Neuron (in vitro differentiated cells): ENCODE measurements at regions not wholly inside any gene's neighbourhood (a gene's known extent, or its start where the extent isn't known, plus 50 kb on each side); places are given as distances from the start of the nearest gene placed in this dataset.
A peak's percentile ranks its signal among the peaks of the same experiment; 100 is the strongest.

Source experiments
- H2AFZ ChIP-seq: one replicate; pipeline ENCODE4 v1.6.1; 2013; ENCODE audit warnings: low read depth, mild to moderate bottlenecking, inconsistent platforms, low read length, moderate library complexity
- H3K27me3 ChIP-seq: one replicate; pipeline ENCODE4 v1.6.1; 2013; ENCODE audit warnings: low read length; ENCODE audit not compliant: insufficient read depth
- H3K36me3 ChIP-seq: one replicate; pipeline ENCODE4 v1.6.1; 2013; ENCODE audit warnings: low read length; ENCODE audit not compliant: insufficient read depth
- H3K4me1 ChIP-seq: one replicate; pipeline ENCODE4 v1.6.1; 2013; ENCODE audit warnings: low read length; ENCODE audit not compliant: insufficient read depth
- H3K4me3 ChIP-seq: 2 replicates; pipeline ENCODE4 v1.5.1; 2013; ENCODE audit warnings: mild to moderate bottlenecking, low read length, moderate library complexity
- H3K9me3 ChIP-seq: one replicate; pipeline ENCODE4 v1.6.1; 2013; ENCODE audit warnings: low read length

DNA sequence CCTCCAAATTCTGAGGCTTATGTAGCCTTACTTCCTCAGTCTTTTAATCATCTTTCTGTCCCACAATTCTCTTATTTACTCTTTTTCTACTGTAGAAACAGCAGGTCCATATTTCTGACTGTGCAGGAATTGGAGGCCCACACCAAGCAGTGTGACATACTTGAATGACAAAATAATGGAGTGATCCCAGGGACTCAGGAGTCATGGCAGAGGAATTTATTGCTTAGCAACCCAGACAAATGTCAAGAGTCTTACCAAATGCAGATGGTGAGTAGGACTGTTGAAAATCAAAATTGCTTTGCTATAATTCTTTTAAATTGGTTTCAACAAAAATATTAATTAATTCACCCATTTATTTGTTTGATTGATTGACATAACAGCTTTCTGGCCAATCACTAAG lies 59.9 kb downstream of the HTR1B start:
- no peaks in the 10 kb centered on the region for H3K27me3 ChIP-seq
- H3K4me1 ChIP-seq, result no peaks in the 10 kb centered on the region
- no peaks in the 10 kb centered on the region for H3K36me3 ChIP-seq
- no peak overlapping the region for H3K4me3 ChIP-seq
- H3K9me3 ChIP-seq, result no peaks in the 10 kb centered on the region
- H2AFZ ChIP-seq, result peak overlapping the region; percentile 73

DNA sequence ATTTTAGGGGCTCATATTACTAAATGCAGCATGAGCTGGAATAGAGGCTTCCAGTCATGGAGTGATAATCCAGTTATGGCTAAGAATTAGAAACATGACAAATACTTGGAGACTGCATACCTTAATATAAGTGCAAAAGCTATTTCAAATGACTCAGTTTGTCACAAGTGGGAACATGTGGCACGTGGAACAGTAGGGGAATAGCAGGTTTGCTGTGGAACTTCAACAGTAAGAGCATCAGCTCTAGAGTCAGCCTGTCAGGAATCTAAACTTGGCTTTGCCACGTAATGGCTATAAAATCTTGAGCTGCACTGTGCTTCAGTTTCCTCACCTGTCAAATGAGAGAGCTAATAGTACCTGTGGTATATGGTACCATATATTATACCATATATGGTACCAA lies 62.1 kb downstream of the HTR1B start:
- H3K9me3 ChIP-seq, result no peaks in the 10 kb centered on the region
- no peaks in the 10 kb centered on the region for H3K4me1 ChIP-seq
- no peak overlapping the region for H2AFZ ChIP-seq
- H3K36me3 ChIP-seq, result no peaks in the 10 kb centered on the region
- no peak overlapping the region for H3K4me3 ChIP-seq
- H3K27me3 ChIP-seq, result no peaks in the 10 kb centered on the region

DNA sequence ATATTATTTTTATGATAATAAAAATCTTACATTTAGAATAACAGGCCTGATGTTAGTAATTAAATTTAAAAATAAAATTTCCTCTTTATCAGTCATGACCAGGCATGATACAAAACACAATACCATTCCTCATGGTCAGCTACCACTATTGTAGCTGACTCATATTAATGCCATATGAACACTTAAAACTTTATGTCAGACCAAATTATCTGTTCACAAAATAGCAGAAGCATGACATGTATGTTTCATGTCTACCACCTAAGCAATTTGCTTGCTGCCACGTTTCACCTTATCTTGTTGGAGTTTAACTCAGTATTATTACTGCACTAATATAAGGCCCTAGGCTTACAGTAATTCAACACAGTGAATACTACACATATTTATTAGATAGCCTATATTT lies 65.7 kb downstream of the HTR1B start:
- no peaks in the 10 kb centered on the region for H3K36me3 ChIP-seq
- H3K9me3 ChIP-seq, result no peaks in the 10 kb centered on the region
- no peak overlapping the region for H2AFZ ChIP-seq
- no peaks in the 10 kb centered on the region for H3K27me3 ChIP-seq
- H3K4me3 ChIP-seq, result no peak overlapping the region
- H3K4me1 ChIP-seq, result no peaks in the 10 kb centered on the region

DNA sequence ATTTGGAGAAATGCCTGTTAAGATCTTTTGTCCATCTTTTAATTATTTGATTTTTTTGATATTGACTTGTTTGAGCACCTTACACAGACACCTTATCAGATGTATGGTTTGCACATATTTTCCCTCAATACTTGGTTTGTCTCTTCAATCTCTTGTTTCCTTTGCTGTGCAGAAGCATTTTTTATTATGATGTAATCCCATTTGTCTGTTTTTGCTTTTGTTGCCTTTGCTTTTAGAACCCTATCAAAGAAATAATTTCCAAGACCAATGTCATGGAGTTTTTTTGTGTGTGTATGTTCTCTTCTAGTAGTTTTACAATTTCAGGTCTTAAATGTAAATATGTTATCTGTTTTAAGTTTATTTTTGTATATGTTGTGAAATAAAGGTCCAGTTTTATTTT lies 73.9 kb downstream of the HTR1B start:
- Histone ChIP-seq H3K27me3 (no peaks in the 10 kb centered on the region), H3K9me3 (no peaks in the 10 kb centered on the region), H3K36me3 (no peaks in the 10 kb centered on the region), H2AFZ (no peak overlapping the region), H3K4me1 (no peaks in the 10 kb centered on the region), H3K4me3 (no peak overlapping the region)

DNA sequence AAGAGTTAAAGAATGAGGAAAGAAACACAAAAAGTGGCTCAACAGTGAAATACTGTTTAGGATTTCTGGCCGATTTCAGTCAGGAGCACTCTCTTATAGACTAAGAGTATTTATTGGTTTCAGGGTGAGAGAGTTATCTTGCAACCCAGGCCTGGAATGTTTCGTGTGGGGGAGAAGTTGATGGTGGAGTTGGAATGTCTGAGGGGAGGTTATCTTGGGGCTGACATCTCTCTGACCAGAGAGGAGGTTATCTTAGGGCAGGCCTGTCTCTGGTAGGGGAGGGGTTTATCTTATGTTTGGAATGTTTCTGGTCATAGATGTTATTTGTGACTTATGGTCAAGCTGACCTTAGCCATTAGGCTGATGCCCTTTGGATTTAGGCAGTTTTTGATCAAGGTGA lies 80.3 kb downstream of the HTR1B start:
- Histone ChIP-seq H3K9me3 (no peaks in the 10 kb centered on the region), H3K36me3 (no peaks in the 10 kb centered on the region), H3K27me3 (no peaks in the 10 kb centered on the region), H3K4me3 (no peak overlapping the region), H2AFZ (no peak overlapping the region), H3K4me1 (no peaks in the 10 kb centered on the region)

DNA sequence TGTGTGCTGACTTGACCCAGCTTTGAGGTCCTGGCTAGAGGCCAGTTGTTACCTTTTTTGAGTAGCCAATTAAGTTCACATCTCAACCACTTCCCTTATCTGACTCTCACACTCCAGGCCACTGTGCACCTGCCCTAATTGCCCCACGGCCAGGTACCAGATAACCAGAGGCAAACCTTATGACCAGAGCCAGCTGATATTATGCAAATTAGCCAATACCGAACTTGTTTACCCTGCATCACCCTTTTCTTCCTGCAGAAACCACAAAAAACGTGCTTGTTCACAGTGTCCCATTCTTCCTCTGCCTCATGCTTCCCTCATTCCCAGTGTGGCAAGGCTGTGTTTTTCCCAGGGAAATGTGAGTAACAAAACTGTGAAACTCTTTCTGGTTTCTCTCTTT lies 89.3 kb downstream of the HTR1B start:
- Histone ChIP-seq H3K4me1 (no peaks in the 10 kb centered on the region), H3K27me3 (peaks cover 2% of the 10 kb centered on the region), H2AFZ (no peak overlapping the region), H3K4me3 (no peak overlapping the region), H3K9me3 (no peaks in the 10 kb centered on the region), H3K36me3 (no peaks in the 10 kb centered on the region)

DNA sequence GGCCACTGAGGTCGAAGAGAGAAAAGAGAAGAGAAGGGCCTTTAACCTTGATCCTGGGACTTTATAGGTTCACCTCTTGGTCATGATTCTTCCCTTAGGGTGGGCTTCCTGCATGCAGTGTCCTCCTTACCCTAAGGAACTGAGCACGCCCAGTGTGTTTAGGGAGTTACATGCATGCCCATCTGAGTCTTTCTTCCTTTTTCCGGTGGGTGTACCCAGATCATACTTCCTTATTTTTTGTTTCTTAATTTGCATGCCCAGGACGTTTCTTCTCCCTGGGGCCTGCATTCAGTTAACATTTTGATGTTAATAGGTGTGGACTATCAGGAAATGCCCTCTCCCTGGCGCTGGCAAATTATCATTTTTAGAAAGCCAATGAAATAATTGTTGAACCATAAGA lies 91.5 kb downstream of the HTR1B start:
- H3K9me3 ChIP-seq, result no peaks in the 10 kb centered on the region
- H3K4me1 ChIP-seq, result no peaks in the 10 kb centered on the region
- H3K4me3 ChIP-seq, result no peak overlapping the region
- no peak overlapping the region for H2AFZ ChIP-seq
- peaks cover 2% of the 10 kb centered on the region for H3K27me3 ChIP-seq
- no peaks in the 10 kb centered on the region for H3K36me3 ChIP-seq

DNA sequence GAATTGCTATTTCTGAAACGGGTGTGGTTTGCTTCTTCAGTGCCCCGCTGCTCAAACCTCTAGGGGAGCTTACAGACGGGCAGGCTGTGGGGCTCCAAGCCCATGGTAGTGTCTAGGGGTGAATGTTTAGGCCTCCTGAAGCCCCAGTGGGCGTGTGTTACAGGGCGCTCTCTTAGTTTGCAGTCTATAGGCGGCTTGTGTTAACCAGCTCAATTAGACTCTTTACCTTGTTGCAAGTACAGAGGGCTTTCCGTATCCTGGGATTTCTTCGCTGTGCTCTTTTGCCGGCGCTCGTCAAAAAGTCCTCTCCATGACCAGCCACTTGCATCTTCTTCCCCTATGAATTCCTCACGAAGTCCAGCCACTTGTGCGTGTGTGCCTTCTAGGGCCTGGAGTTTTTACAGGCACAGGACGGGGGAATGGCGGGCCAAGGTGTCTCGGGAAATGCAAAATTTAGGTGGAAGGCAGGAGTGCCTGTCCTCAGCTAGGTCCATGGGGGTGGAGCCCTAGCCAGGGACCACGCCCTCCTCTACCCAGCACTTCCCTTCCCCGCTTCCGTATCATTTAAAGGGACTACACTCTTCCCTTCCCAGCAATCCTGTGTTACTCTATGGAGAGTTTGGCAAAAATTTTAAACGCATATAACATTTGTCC lies 94.5 kb downstream of the HTR1B start:
- Histone ChIP-seq H3K9me3 (no peaks in the 10 kb centered on the region), H3K4me3 (peak overlapping the region; percentile 22), H2AFZ (no peak overlapping the region), H3K27me3 (peaks cover 2% of the 10 kb centered on the region), H3K36me3 (no peaks in the 10 kb centered on the region), H3K4me1 (no peaks in the 10 kb centered on the region)

DNA sequence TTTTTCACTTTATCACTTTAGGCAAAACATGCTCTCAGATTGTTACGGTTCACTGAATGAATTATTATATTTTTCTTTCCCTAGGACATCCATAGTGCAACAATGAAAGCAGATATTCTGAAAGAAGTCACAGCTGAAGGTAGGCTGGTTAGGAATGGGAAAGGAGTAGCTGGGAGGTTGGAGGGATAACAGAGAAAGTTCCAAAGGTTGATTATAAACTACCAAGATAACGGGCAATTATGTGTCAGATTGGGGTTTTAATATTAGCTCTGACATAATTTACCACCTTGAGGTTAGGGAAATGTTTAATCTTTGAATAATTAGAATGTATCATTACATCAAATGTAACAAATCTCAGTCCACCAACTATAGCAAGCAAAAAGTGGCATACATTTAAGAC lies 96.5 kb downstream of the HTR1B start:
- Histone ChIP-seq H3K4me3 (no peak overlapping the region), H3K9me3 (no peaks in the 10 kb centered on the region)

DNA sequence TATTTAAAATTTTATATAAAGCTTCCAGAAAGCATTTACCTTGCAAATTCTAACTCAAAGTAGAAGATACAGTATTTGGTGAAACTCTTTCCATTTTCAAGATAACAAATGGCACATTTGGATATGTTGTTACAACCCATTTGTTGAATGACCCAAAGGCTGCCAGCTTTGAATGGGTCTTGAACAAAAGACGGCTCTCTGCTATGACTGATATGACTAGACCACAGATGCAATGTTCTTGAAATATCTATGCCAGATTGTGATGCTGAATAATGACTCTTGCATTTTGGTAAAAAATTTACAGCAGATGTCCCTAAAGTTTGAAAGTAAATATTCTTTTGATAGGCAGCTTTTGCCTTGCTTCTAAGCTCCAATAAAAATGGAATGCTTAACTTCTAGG lies 99.6 kb downstream of the HTR1B start:
- H3K9me3 ChIP-seq, result no peaks in the 10 kb centered on the region
- H3K4me1 ChIP-seq, result no peaks in the 10 kb centered on the region
- H3K4me3 ChIP-seq, result no peak overlapping the region
- no peaks in the 10 kb centered on the region for H3K36me3 ChIP-seq
- no peak overlapping the region for H2AFZ ChIP-seq
- no peaks in the 10 kb centered on the region for H3K27me3 ChIP-seq

More for the DNA sequence above, 96.5 kb downstream of the HTR1B start:
- no peaks in the 10 kb centered on the region for H3K36me3 ChIP-seq
- no peak overlapping the region for H2AFZ ChIP-seq
- H3K27me3 ChIP-seq, result no peaks in the 10 kb centered on the region
- no peaks in the 10 kb centered on the region for H3K4me1 ChIP-seq

DNA sequence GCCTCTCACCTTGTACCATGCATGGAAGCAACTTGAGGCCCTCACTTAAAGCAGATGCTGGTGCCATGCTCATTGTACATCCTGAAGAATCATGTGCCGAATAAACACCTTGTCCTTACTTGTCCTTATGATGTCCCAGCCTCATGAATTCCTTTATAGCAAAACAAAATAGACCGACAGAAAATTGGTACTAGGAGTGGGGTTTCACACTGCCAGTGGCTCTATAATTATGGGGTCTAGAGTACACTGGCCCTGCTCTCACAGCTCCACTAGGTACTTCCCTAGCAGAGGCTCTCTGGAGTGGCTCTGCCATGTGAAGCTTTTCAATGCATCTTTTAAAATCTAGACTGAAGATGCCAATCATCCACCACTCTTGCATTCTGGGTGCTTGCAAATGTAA lies 101.2 kb downstream of the HTR1B start:
- Histone ChIP-seq H2AFZ (no peak overlapping the region), H3K4me3 (no peak overlapping the region), H3K9me3 (no peaks in the 10 kb centered on the region), H3K4me1 (no peaks in the 10 kb centered on the region), H3K27me3 (no peaks in the 10 kb centered on the region), H3K36me3 (no peaks in the 10 kb centered on the region)

DNA sequence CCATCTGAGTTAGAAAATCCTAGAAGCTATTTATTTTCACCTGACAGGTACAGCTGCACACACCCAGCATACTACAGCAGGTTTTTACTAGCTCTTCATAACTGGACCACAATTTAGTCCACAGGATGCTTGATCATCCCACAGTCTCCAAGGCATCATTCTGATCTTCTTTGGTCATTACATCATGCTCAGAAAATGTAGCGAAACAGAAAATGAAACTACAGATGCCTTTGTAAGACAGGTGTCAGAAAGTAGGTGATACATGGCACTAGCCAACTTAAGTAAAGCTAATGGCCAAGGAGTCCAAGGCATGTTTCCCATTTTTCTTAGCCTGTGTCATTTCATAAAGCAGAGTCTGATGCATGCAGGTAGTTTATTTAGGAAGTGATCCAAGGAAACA lies 102.3 kb downstream of the HTR1B start:
- no peaks in the 10 kb centered on the region for H3K4me1 ChIP-seq
- no peaks in the 10 kb centered on the region for H3K27me3 ChIP-seq
- H3K36me3 ChIP-seq, result no peaks in the 10 kb centered on the region
- H2AFZ ChIP-seq, result no peak overlapping the region
- H3K4me3 ChIP-seq, result no peak overlapping the region
- no peaks in the 10 kb centered on the region for H3K9me3 ChIP-seq

DNA sequence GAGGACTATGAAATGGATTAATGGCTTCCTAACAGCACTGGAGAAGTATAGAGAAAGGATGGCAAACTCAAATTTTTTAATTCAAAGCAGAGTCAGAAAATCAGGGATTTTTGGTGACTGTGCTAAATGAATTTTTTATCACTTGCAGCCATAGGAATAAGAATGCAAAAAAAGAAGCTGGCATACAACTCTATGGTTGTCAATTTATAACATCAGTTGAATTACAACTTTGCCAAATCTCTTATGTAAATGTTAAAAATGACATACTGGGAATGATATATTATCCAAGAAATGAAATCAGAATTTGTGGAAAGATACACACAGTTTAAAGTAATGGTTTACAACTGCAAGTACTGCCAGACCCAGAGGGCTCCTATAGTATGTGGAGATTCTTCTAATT lies 106.5 kb downstream of the HTR1B start:
- H2AFZ ChIP-seq, result no peak overlapping the region
- no peaks in the 10 kb centered on the region for H3K36me3 ChIP-seq
- no peaks in the 10 kb centered on the region for H3K9me3 ChIP-seq
- H3K4me1 ChIP-seq, result no peaks in the 10 kb centered on the region
- H3K4me3 ChIP-seq, result no peak overlapping the region
- no peaks in the 10 kb centered on the region for H3K27me3 ChIP-seq

DNA sequence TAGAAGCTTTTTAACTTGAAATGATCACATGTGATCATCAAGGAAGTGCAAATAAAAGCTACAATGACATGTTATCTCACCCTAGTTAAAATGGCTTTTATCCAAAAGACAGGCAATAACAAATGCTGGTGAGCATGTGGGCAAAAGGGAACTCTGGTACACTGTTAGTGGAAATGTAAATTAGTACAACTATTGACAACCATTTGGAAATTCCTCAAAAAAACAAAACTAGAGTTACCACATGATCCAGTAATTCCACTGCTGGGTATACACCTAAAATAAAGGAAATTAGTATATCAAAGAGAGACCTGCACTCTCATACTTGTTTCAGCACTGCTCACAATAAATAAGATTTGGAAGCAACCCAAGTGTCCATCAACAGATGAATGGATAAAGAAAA lies 108.7 kb downstream of the HTR1B start:
- Histone ChIP-seq H3K4me1 (no peaks in the 10 kb centered on the region), H3K36me3 (no peaks in the 10 kb centered on the region), H3K9me3 (no peaks in the 10 kb centered on the region), H3K4me3 (no peak overlapping the region), H3K27me3 (no peaks in the 10 kb centered on the region), H2AFZ (no peak overlapping the region)
